H1 (cell line): ENCODE measurements at regions not wholly inside any gene's neighbourhood (a gene's known extent, or its start where the extent isn't known, plus 50 kb on each side); places are given as distances from the start of the nearest gene placed in this dataset.

Source experiments
- CTCF ChIA-PET: fragments of 300-600 bp; sonication (Branson Sonifier 250); formaldehyde crosslinking; loops from one replicate; lab custom pipeline; 2021; ENCODE audit not compliant: partially characterized antibody; lab: Charles Lee
- POLR2A ChIA-PET: fragments of 300-600 bp; sonication (Branson Sonifier 250); formaldehyde crosslinking; loops from one replicate; lab custom pipeline; 2021; ENCODE audit warnings: inconsistent platforms; ENCODE audit not compliant: partially characterized antibody; lab: Charles Lee
- DNase-seq, 2 experiments: peaks; one replicate each; pipeline versions ENCODE4 v3.0.0 to v3.0.0-alpha.2; 2010 to 2022; ENCODE audit warnings: low spot score in 2 of 2, low read depth in 1 of 2, mixed read lengths in 1 of 2
- FAIRE-seq: peaks from 2 replicates; lab custom pipeline; 2011; peaks lifted over from hg19 to GRCh38; lab: Jason Lieb, UNC
- H2AFZ ChIP-seq: 2 replicates; pipeline ENCODE4 v1.8.1; 2012; ENCODE audit warnings: low read length, inconsistent platforms
- H2AK5ac ChIP-seq: 2 replicates; pipeline ENCODE4 v1.6.1; 2013; ENCODE audit warnings: low read depth, low read length
- H2BK120ac ChIP-seq: replicated peaks from 2 replicates; pipeline ENCODE3; 2013; ENCODE audit warnings: low read depth, low read length, inconsistent platforms
- H2BK12ac ChIP-seq: 2 replicates; pipeline ENCODE4 v1.6.1; 2013; ENCODE audit warnings: low read depth, low read length
- H2BK15ac ChIP-seq: 2 replicates; pipeline ENCODE4 v1.6.1; 2013; ENCODE audit warnings: low read length
- H2BK20ac ChIP-seq: 2 replicates; pipeline ENCODE4 v1.6.1; 2013; ENCODE audit warnings: low read length
- H2BK5ac ChIP-seq: 2 replicates; pipeline ENCODE4 v1.6.1; 2013; ENCODE audit warnings: low read depth, low read length
- H3K14ac ChIP-seq: 2 replicates; pipeline ENCODE4 v1.6.1; 2013; ENCODE audit warnings: inconsistent platforms; ENCODE audit not compliant: insufficient read length
- H3K18ac ChIP-seq: 2 replicates; pipeline ENCODE4 v1.6.1; 2013; ENCODE audit warnings: low read length; ENCODE audit errors: extremely low read depth
- H3K23ac ChIP-seq: 2 replicates; pipeline ENCODE4 v1.6.1; 2013; ENCODE audit warnings: inconsistent platforms; ENCODE audit not compliant: insufficient read length
- H3K23me2 ChIP-seq: 2 replicates; pipeline ENCODE4 v1.6.1; 2013; ENCODE audit warnings: low read depth, low read length
- H3K27ac ChIP-seq: 2 replicates; pipeline ENCODE4 v1.6.1; 2011; ENCODE audit warnings: low read depth, low read length, inconsistent platforms
- H3K27me3 ChIP-seq, 4 experiments: replicated peaks in 1 of 4; 1 replicate in 1 of 4; 2 replicates in 3 of 4; pipeline versions ENCODE4 v1.6.1 to v1.8.1; 2011 to 2013; ENCODE audit warnings: low read length in 3 of 4, mild to moderate bottlenecking in 3 of 4, inconsistent platforms in 2 of 4, mixed read lengths in 2 of 4, moderate library complexity in 1 of 4; ENCODE audit not compliant: control insufficient read depth in 3 of 4, insufficient read depth in 3 of 4; ENCODE audit errors: extremely low read depth in 1 of 4
- H3K36me3 ChIP-seq, 4 experiments: 2 replicates each; pipeline versions ENCODE4 v1.6.1 to v1.8.1; 2011 to 2013; ENCODE audit warnings: mild to moderate bottlenecking in 4 of 4, low read length in 3 of 4, moderate library complexity in 2 of 4, control low read depth in 1 of 4, inconsistent platforms in 1 of 4; ENCODE audit not compliant: insufficient read depth in 4 of 4, control insufficient read depth in 2 of 4
- H3K4ac ChIP-seq: replicated peaks from 2 replicates; pipeline ENCODE3; 2013; ENCODE audit warnings: low read length, low read depth, mixed read lengths, inconsistent platforms; ENCODE audit not compliant: insufficient read length
- H3K4me1 ChIP-seq, 4 experiments: replicated peaks in 1 of 4; 1 replicate in 1 of 4; 2 replicates in 3 of 4; pipeline versions ENCODE4 v1.6.1 to v1.8.1; 2011 to 2013; ENCODE audit warnings: low read length in 3 of 4, inconsistent platforms in 2 of 4, mixed read lengths in 1 of 4; ENCODE audit not compliant: insufficient read depth in 4 of 4, control insufficient read depth in 3 of 4
- H3K4me2 ChIP-seq, 2 experiments: 2 replicates each; pipeline versions ENCODE4 v1.6.1 to v1.8.1; 2011 to 2013; ENCODE audit warnings: low read depth in 2 of 2, low read length in 2 of 2, control low read depth in 1 of 2, inconsistent platforms in 1 of 2, mild to moderate bottlenecking in 1 of 2; ENCODE audit not compliant: insufficient read depth in 1 of 2
- H3K4me3 ChIP-seq, 4 experiments: fragments of 200-600, 300-600 bp in 1 of 4; sonication (generic), shearing (Covaris generic), sonication (Bioruptor Twin) in 1 of 4; 2 replicates each; pipeline versions ENCODE4 v1.5.1 to v1.8.1; 2011 to 2016; ENCODE audit warnings: low read length in 4 of 4, low read depth in 3 of 4, control low read depth in 2 of 4, inconsistent platforms in 2 of 4, mild to moderate bottlenecking in 2 of 4, mixed read lengths in 1 of 4, moderate library complexity in 1 of 4; ENCODE audit not compliant: insufficient read depth in 2 of 4; ENCODE audit errors: extremely low read depth in 1 of 4
- H3K56ac ChIP-seq: replicated peaks from 2 replicates; pipeline ENCODE3; 2013; ENCODE audit warnings: low read depth, mild to moderate bottlenecking, mixed read lengths, low read length, inconsistent platforms; ENCODE audit not compliant: insufficient read length
- H3K79me1 ChIP-seq: 2 replicates; pipeline ENCODE4 v1.6.1; 2013; ENCODE audit warnings: low read depth, low read length, control low read depth
- H3K79me2 ChIP-seq, 2 experiments: 2 replicates each; pipeline versions ENCODE4 v1.6.1 to v1.8.1; 2012 to 2013; ENCODE audit warnings: low read length in 2 of 2, mild to moderate bottlenecking in 2 of 2, inconsistent platforms in 1 of 2; ENCODE audit not compliant: insufficient read depth in 2 of 2, control insufficient read depth in 1 of 2
- H3K9ac ChIP-seq, 4 experiments: replicated peaks in 1 of 4; 1 replicate in 1 of 4; 2 replicates in 3 of 4; pipeline versions ENCODE4 v1.6.1 to v1.8.1; 2011 to 2013; ENCODE audit warnings: low read depth in 3 of 4, low read length in 3 of 4, control low read depth in 2 of 4, mild to moderate bottlenecking in 2 of 4, moderate library complexity in 2 of 4, inconsistent platforms in 1 of 4; ENCODE audit errors: extremely low read depth in 1 of 4
- H3K9me3 ChIP-seq, 2 experiments: 2 replicates each; pipeline versions ENCODE4 v1.6.1 to v1.8.1; 2012 to 2013; ENCODE audit warnings: mild to moderate bottlenecking in 2 of 2, moderate library complexity in 2 of 2, control low read depth in 1 of 2, inconsistent platforms in 1 of 2, low read depth in 1 of 2, low read length in 1 of 2, mixed read lengths in 1 of 2; ENCODE audit not compliant: insufficient read depth in 2 of 2
- H4K20me1 ChIP-seq, 2 experiments: replicated peaks in 1 of 2; 2 replicates each; pipeline versions ENCODE3 to v1.8.1; 2011 to 2013; ENCODE audit warnings: inconsistent platforms in 2 of 2, low read length in 2 of 2, mild to moderate bottlenecking in 1 of 2; ENCODE audit not compliant: insufficient read depth in 2 of 2, control insufficient read depth in 1 of 2
- H4K5ac ChIP-seq: 2 replicates; pipeline ENCODE4 v1.6.1; 2013; ENCODE audit warnings: low read length, low read depth, mixed read lengths, inconsistent platforms; ENCODE audit not compliant: insufficient read length
- H4K8ac ChIP-seq: 2 replicates; pipeline ENCODE4 v1.8.0; 2013; ENCODE audit warnings: mild to moderate bottlenecking, moderate library complexity, low read length, inconsistent platforms; ENCODE audit not compliant: insufficient read depth; ENCODE audit errors: extremely low read depth
- H4K91ac ChIP-seq: replicated peaks from 2 replicates; pipeline ENCODE3; 2013; ENCODE audit warnings: low read length, mixed read lengths, inconsistent platforms; ENCODE audit not compliant: insufficient read length
- BACH1 ChIP-seq: IDR thresholded peaks from 2 replicates; pipeline ENCODE4 v1.6.1; 2012; ENCODE audit warnings: low read length, improper control_type of control experiment
- CHD2 ChIP-seq: IDR thresholded peaks from 2 replicates; pipeline ENCODE4 v1.6.1; 2012; ENCODE audit warnings: low read length, improper control_type of control experiment
- EP300 ChIP-seq, 2 experiments: IDR thresholded peaks; 1 replicate in 1 of 2; 2 replicates in 1 of 2; pipeline ENCODE4 v1.6.1; 2011 to 2012; ENCODE audit warnings: low read depth in 2 of 2, low read length in 2 of 2, mild to moderate bottlenecking in 2 of 2, borderline replicate concordance in 1 of 2, inconsistent platforms in 1 of 2, moderate library complexity in 1 of 2
- GABPA ChIP-seq: IDR thresholded peaks from 2 replicates; pipeline ENCODE4 v1.6.1; 2011; ENCODE audit warnings: mild to moderate bottlenecking, low read length, moderate library complexity, borderline replicate concordance; ENCODE audit not compliant: insufficient read depth
- HDAC2 ChIP-seq, 2 experiments: fragments of 300-600 bp in 1 of 2; sonication (generic) in 1 of 2; IDR thresholded peaks; 2 replicates each; pipeline ENCODE4 v1.6.1; 2011 to 2012; ENCODE audit warnings: low read depth in 2 of 2, low read length in 2 of 2, mild to moderate bottlenecking in 2 of 2, moderate library complexity in 2 of 2, borderline replicate concordance in 1 of 2, inconsistent platforms in 1 of 2
- SIX5 ChIP-seq: IDR thresholded peaks from 2 replicates; pipeline ENCODE4 v1.6.1; 2011; ENCODE audit warnings: mild to moderate bottlenecking, low read depth, low read length
- WGBS, 2 experiments: shearing (Covaris generic) in 1 of 2; methylation state at CpG; one replicate each; pipeline versions ENCODE4 v1.1.6 to v1.1.7; 2013 to 2015; ENCODE audit warnings: low lambda C conversion rate in 2 of 2, mixed read lengths in 2 of 2, inconsistent platforms in 1 of 2, low coverage in 1 of 2, missing lambda C conversion rate in 1 of 2; ENCODE audit not compliant: insufficient replicate concordance in 2 of 2, insufficient coverage in 1 of 2, insufficient read length in 1 of 2; ENCODE audit errors: extremely low coverage in 1 of 2, missing lambda C conversion rate in 1 of 2; 5-methylcytosine and 5-hydroxymethylcytosine counted together
- TF ChIP-seq, protein P1 (sequence below): IDR thresholded peaks from 2 replicates; pipeline ENCODE4 v1.6.1; 2012; ENCODE audit warnings: low read length, inconsistent platforms

DNA sequence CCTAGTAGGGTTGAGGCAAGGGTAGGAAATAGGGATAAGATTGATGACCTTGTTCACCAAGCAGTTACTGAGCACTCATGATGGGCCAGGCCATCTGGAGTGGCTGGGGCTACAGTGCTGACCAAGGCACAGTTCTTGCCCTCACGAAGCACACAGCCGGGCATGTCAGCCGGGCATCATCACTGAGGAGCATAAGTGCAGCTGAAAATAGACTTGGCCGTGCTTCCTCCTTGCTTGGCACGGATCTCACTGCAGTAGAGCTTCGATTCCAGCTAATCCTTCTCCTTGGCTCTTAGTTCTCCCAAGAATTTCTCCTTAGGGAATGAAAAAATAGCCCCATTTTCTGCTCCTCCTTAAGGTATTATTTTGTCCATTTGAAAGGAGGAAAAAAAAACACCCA, 116.6 kb downstream of the NMUR2 start:
- Histone ChIP-seq H2AK5ac (no peak overlapping the region), H3K4ac (no peak overlapping the region), H3K27me3 (no peaks in the 10 kb centered on the region), H2BK15ac (no peak overlapping the region), H3K79me2 (no peaks in the 10 kb centered on the region), H3K56ac (no peak overlapping the region), H3K4me3 (no peak overlapping the region), H3K9me3 (no peaks in the 10 kb centered on the region), H4K8ac (no peak overlapping the region; the same call in 1 of the 2 replicates), H3K23me2 (no peaks in the 10 kb centered on the region), H2AFZ (no peak overlapping the region), H3K36me3 (no peaks in the 10 kb centered on the region), H2BK5ac (no peak overlapping the region), H4K20me1 (no peaks in the 10 kb centered on the region), H3K4me1 (no peaks in the 10 kb centered on the region), H2BK12ac (no peak overlapping the region), H4K91ac (no peak overlapping the region), H3K4me2 (no peak overlapping the region), H2BK20ac (no peak overlapping the region), H3K79me1 (no peaks in the 10 kb centered on the region), H3K9ac (no peak overlapping the region), H3K14ac (no peak overlapping the region), H3K18ac (no peak overlapping the region), H3K27ac (no peak overlapping the region), H2BK120ac (no peak overlapping the region), H4K5ac (no peak overlapping the region), H3K23ac (no peak overlapping the region)
- no peak for DNase-seq
- no peak for FAIRE-seq
- ChIA-PET POLR2A (no interaction called here), CTCF (interaction anchor here (0.6 to 1.3 kb wide), 2 partner anchors 13 to 61 kb away, joined by 3 read pairs; no protein-coding TSS in a partner anchor)
- 91% methylated on average over 6 of the region's 6 CpGs; no CpG with 5 or more reads in 1 of the 2 experiments for WGBS, 2 experiments
- TF ChIP-seq HDAC2 (IDR thresholded peaks at IDR 0.05; ENCODE audit: borderline replicate concordance in 1 of 2, low read depth in 2 of 2, low read length in 2 of 2) (no peak), SIX5 (no peak), GABPA (no peak), BACH1 (no peak), EP300 (IDR thresholded peaks at IDR 0.05; ENCODE audit: borderline replicate concordance in 1 of 2, low read depth in 2 of 2, low read length in 2 of 2) (no peak), CHD2 (no peak)
- TF ChIP-seq, protein P1, sequence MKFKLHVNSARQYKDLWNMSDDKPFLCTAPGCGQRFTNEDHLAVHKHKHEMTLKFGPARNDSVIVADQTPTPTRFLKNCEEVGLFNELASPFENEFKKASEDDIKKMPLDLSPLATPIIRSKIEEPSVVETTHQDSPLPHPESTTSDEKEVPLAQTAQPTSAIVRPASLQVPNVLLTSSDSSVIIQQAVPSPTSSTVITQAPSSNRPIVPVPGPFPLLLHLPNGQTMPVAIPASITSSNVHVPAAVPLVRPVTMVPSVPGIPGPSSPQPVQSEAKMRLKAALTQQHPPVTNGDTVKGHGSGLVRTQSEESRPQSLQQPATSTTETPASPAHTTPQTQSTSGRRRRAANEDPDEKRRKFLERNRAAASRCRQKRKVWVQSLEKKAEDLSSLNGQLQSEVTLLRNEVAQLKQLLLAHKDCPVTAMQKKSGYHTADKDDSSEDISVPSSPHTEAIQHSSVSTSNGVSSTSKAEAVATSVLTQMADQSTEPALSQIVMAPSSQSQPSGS: no peak
